Activated B cell treated with CpG ODN at 0.5 μM for 24 hours (primary cell): ENCODE measurements at regions not wholly inside any gene's neighbourhood (a gene's known extent, or its start where the extent isn't known, plus 50 kb on each side); places are given as distances from the start of the nearest gene placed in this dataset.

ENCODE experiments used
- ATAC-seq: fragments of 200-7000 bp; cut with Tn5 transposase; one replicate; pipeline ENCODE4 v1.10.0; 2021; ENCODE audit warnings: low read depth, mild to moderate bottlenecking, moderate library complexity
- CTCF ChIA-PET: fragments of 350-600 bp; sonication (Branson Sonifier 250); formaldehyde crosslinking; loops from one replicate; lab custom pipeline; 2021; ENCODE audit warnings: antibody characterized with exemption; lab: Charles Lee
- POLR2A ChIA-PET: fragments of 350-600 bp; sonication (Branson Sonifier 250); formaldehyde crosslinking; loops from one replicate; lab custom pipeline; 2021; ENCODE audit warnings: antibody characterized with exemption; lab: Charles Lee
- DNase-seq: peaks from one replicate; pipeline ENCODE4 v3.0.0; 2022
- H3K27ac Mint-ChIP-seq: one replicate; pipeline ENCODE4 v1.8.0; 2020; ENCODE audit warnings: mixed read lengths
- H3K27me3 Mint-ChIP-seq: one replicate; pipeline ENCODE4 v1.8.0; 2021; ENCODE audit warnings: mixed read lengths
- H3K36me3 Mint-ChIP-seq: one replicate; pipeline ENCODE4 v1.8.0; 2021; ENCODE audit warnings: low read depth, mixed read lengths
- H3K4me1 Mint-ChIP-seq: one replicate; pipeline ENCODE4 v1.8.0; 2021; ENCODE audit warnings: mixed read lengths
- H3K4me3 Mint-ChIP-seq: one replicate; pipeline ENCODE4 v1.8.0; 2020; ENCODE audit warnings: mild to moderate bottlenecking, mixed read lengths
- H3K9me3 Mint-ChIP-seq: one replicate; pipeline ENCODE4 v1.8.0; 2020; ENCODE audit warnings: mixed read lengths
- CTCF ChIP-seq: fragments of 200-600 bp; IDR thresholded peaks from one replicate; pipeline ENCODE4 v1.8.0; 2022; ENCODE audit warnings: antibody characterized with exemption, mild to moderate bottlenecking
- intact Hi-C: fragments of 100-400 bp; cut with micrococcal nuclease; formaldehyde crosslinking; loops from one replicate; pipeline ENCODE4 v1.15.1; 2024

DNA sequence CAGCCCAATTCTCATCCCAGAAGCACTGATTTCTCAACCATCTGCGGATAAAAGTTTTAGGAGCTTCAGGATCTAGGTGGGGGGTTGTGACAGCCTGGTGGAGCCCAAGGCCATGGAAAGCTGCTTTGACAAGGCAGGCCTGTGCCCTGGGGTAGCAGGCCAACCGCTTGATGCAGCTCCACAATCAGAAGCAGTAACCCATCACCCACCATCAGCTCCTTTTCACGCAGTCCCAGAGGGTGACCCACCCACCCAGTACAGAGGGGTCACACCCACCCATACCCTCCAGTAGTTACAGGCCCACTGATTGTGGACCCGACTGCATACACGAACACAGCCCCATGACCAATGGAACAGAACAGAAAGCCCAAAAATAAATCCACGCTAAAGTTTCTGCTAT, 253.9 kb downstream of the AHR start:
- no peak for TF ChIP-seq CTCF

GRCh38 chr7:17552952-17553351, 254.5 kb downstream of the AHR start:
- intact Hi-C loops: no loop called here
- Mint-ChIP-seq H3K9me3 (no peaks in the 10 kb centered on the region), H3K36me3 (no peaks in the 10 kb centered on the region), H3K4me3 (no peak overlapping the region), H3K4me1 (peaks cover 4% of the 10 kb centered on the region), H3K27ac (no peak overlapping the region), H3K27me3 (no peaks in the 10 kb centered on the region)
- TF ChIP-seq CTCF: no peak
- DNase-seq (no peak), ATAC-seq (no peak)
- CTCF ChIA-PET: no interaction called here
- POLR2A ChIA-PET: no interaction called here

More for the DNA sequence above, 253.9 kb downstream of the AHR start:
- Mint-ChIP-seq H3K9me3 (no peaks in the 10 kb centered on the region), H3K27me3 (no peaks in the 10 kb centered on the region), H3K4me1 (peaks cover 4% of the 10 kb centered on the region), H3K4me3 (no peak overlapping the region), H3K36me3 (no peaks in the 10 kb centered on the region), H3K27ac (no peak overlapping the region)
- ATAC-seq (no peak), DNase-seq (no peak)
- CTCF ChIA-PET: no interaction called here
- intact Hi-C loops: no loop called here
- POLR2A ChIA-PET: no interaction called here

DNA sequence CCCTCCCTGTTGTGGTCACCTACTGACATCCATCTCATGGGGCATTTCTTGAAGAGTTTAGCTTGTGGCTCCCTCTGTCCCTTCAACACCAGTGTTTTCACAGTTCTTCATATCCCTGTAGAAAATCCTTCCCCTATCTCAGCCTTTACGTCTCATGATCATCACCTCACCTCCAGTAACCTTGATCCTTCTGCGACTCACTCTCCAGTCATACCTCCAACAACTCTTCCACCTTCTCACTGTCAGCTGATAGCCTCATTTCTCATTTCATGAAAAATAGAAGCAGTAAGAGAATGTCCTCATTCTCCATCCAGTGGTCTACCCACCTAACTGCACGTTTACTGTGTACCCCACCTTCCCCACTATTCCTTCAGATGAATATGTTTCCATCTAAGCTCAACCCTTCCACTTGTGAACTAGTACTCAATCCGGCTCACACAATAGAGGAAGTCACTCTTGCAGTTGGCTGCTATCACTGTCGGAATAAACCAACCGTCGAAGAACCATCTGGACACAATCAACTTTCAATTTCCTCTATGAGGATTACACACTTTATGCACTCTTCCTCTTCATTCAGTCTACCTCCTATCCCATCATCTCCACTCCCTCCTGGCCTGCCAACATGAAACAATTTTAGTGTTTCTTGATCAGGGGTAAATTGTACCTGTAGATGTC, 256.0 kb downstream of the AHR start:
- H3K9me3 Mint-ChIP-seq: no peaks in the 10 kb centered on the region
- H3K27ac Mint-ChIP-seq: no peak overlapping the region
- H3K4me1 Mint-ChIP-seq: peaks cover 4% of the 10 kb centered on the region
- no peaks in the 10 kb centered on the region for H3K36me3 Mint-ChIP-seq
- ATAC-seq (no peak), DNase-seq (no peak)
- no peaks in the 10 kb centered on the region for H3K27me3 Mint-ChIP-seq
- no peak for TF ChIP-seq CTCF
- intact Hi-C loops: no loop called here
- no peak overlapping the region for H3K4me3 Mint-ChIP-seq
- CTCF ChIA-PET: no interaction called here
- POLR2A ChIA-PET: no interaction called here

DNA sequence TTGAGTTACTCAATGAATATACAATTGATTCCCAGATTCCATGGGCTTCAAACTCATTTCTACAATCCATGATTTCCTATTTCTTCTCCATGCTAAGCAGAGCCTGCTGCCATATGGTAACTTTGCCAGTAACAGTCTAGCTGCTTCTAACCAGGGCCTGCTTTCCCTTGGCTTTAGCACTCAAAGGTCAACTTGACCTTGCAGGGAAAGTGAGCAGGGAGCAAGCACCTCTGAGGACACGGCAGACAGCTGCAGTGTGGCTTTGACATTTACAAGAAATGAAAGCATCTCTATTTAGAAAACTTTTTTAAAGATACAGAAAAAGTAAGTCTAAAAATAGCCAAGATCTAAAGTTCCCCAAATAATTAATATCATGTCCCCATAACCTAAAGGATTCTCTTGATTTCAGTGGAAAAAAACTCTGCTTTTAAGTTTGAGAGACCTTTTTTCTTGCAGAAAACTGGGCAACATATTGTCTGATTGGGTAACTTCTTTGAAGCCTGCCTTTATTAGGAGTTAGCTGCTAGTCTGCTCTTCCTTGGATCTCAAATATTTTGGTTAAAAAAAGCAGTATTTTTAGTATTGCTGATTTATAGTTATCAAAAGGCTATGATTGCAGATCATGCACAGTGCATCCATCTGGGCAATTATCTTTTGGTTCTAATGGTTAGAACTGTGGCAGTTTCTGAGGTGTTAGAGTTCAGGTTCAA, 257.9 kb downstream of the AHR start:
- H3K27ac Mint-ChIP-seq: no peak overlapping the region
- CTCF ChIA-PET: no interaction called here
- H3K9me3 Mint-ChIP-seq: no peaks in the 10 kb centered on the region
- ATAC-seq: no peak
- TF ChIP-seq CTCF: no peak
- no peaks in the 10 kb centered on the region for H3K27me3 Mint-ChIP-seq
- peaks cover 4% of the 10 kb centered on the region for H3K4me1 Mint-ChIP-seq
- no peak for DNase-seq
- intact Hi-C loops: no loop called here
- H3K36me3 Mint-ChIP-seq: no peaks in the 10 kb centered on the region
- POLR2A ChIA-PET: no interaction called here
- no peak overlapping the region for H3K4me3 Mint-ChIP-seq

GRCh38 chr7:17557251-17557671, 258.8 kb downstream of the AHR start:
- no peaks in the 10 kb centered on the region for H3K36me3 Mint-ChIP-seq
- intact Hi-C loops: no loop called here
- peaks cover 4% of the 10 kb centered on the region for H3K4me1 Mint-ChIP-seq
- ChIA-PET CTCF (no interaction called here), POLR2A (no interaction called here)
- ATAC-seq (no peak), DNase-seq (no peak)
- no peak overlapping the region for H3K4me3 Mint-ChIP-seq
- H3K9me3 Mint-ChIP-seq: no peaks in the 10 kb centered on the region
- no peaks in the 10 kb centered on the region for H3K27me3 Mint-ChIP-seq
- TF ChIP-seq CTCF: no peak
- H3K27ac Mint-ChIP-seq: no peak overlapping the region
